Left ventricle myocardium inferior (tissue), 1 donor: ENCODE measurements at regions not wholly inside any gene's neighbourhood (a gene's known extent, or its start where the extent isn't known, plus 50 kb on each side); places are given as distances from the start of the nearest gene placed in this dataset.

Experiments
- DNase-seq: peaks from one replicate; pipeline ENCODE4 v3.0.0-alpha.2; 2020
- H3K27ac ChIP-seq: fragments of 200-600 bp; replicated peaks from 2 replicates; pipeline ENCODE4 v1.8.0; 2021
- H3K27me3 ChIP-seq: fragments of 200-600 bp; 2 replicates; pipeline ENCODE4 v1.8.0; 2021; ENCODE audit warnings: low read depth
- H3K36me3 ChIP-seq: fragments of 200-600 bp; 2 replicates; pipeline ENCODE4 v1.8.0; 2021
- H3K4me1 ChIP-seq: fragments of 200-600 bp; 2 replicates; pipeline ENCODE4 v1.8.0; 2021
- H3K4me3 ChIP-seq: fragments of 200-600 bp; 2 replicates; pipeline ENCODE4 v1.8.0; 2021; ENCODE audit warnings: mild to moderate bottlenecking, moderate library complexity
- H3K9me3 ChIP-seq: fragments of 200-600 bp; replicated peaks from 2 replicates; pipeline ENCODE4 v1.8.0; 2021
- intact Hi-C: fragments of 100-400 bp; cut with micrococcal nuclease; formaldehyde crosslinking; loops from one replicate; pipeline ENCODE4 v1.11.0; 2022
- TF ChIP-seq, protein P1 (sequence below): fragments of 200-600 bp; IDR thresholded peaks from 2 replicates; pipeline ENCODE4 v1.8.0; 2021; ENCODE audit warnings: antibody characterized with exemption, mild to moderate bottlenecking, borderline replicate concordance
- donor health status: DM: no; HTN: yes; CAD: no; lungs with severe emphysema.

DNA sequence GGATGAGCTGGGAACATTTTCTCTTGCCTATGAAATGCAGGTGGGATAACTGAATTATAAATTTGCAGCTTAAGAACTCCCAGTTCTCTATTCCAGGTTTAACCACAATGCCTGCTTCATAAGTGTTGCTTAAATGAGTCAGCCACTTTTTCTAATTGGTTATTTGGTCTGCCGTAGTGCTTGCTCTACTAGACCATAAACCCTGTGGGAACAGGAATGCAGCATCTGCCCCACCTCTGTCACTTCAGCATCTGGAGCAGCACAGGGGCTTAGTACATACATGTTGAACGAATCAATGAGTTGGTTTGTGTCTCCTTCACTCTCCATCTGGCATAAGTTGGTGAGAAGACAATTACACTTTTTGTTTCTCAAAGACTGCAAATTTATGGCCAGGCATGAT lies 95.2 kb upstream of the PTER start:
- TF ChIP-seq, protein P1, sequence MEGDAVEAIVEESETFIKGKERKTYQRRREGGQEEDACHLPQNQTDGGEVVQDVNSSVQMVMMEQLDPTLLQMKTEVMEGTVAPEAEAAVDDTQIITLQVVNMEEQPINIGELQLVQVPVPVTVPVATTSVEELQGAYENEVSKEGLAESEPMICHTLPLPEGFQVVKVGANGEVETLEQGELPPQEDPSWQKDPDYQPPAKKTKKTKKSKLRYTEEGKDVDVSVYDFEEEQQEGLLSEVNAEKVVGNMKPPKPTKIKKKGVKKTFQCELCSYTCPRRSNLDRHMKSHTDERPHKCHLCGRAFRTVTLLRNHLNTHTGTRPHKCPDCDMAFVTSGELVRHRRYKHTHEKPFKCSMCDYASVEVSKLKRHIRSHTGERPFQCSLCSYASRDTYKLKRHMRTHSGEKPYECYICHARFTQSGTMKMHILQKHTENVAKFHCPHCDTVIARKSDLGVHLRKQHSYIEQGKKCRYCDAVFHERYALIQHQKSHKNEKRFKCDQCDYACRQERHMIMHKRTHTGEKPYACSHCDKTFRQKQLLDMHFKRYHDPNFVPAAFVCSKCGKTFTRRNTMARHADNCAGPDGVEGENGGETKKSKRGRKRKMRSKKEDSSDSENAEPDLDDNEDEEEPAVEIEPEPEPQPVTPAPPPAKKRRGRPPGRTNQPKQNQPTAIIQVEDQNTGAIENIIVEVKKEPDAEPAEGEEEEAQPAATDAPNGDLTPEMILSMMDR, result no peak
- H3K36me3 ChIP-seq, result no peaks in the 10 kb centered on the region
- H3K27me3 ChIP-seq, result no peaks in the 10 kb centered on the region
- H3K4me1 ChIP-seq, result no peaks in the 10 kb centered on the region
- no peak overlapping the region for H3K27ac ChIP-seq
- intact Hi-C loops, result no loop called here
- no peaks in the 10 kb centered on the region for H3K9me3 ChIP-seq
- no peak overlapping the region for H3K4me3 ChIP-seq
- DNase-seq, result no peak

DNA sequence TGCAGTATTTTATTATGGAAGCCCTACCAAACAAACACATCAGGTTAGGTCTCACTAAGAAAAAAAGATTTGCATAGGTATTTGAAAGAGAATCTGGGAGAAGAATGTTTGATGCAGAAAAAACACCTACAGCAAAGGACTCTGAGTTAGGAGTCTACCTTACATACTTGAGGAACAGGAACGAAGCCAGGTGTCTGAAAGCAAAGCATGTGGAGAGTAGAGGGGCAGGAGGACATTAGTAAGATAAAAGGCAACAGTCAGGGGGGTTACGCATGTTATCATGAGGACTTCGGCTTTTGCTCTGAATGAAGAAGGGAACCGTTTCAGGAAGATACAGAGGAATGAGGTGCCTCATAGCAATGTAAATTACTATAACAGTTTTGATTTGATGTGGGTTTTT lies 87.9 kb upstream of the PTER start:
- H3K27ac ChIP-seq, result no peak overlapping the region
- intact Hi-C loops, result no loop called here
- H3K9me3 ChIP-seq, result peaks cover 4% of the 10 kb centered on the region
- no peaks in the 10 kb centered on the region for H3K36me3 ChIP-seq
- TF ChIP-seq, protein P1, result no peak
- peaks cover 6% of the 10 kb centered on the region for H3K27me3 ChIP-seq
- DNase-seq, result no peak
- H3K4me1 ChIP-seq, result no peaks in the 10 kb centered on the region
- H3K4me3 ChIP-seq, result no peak overlapping the region

DNA sequence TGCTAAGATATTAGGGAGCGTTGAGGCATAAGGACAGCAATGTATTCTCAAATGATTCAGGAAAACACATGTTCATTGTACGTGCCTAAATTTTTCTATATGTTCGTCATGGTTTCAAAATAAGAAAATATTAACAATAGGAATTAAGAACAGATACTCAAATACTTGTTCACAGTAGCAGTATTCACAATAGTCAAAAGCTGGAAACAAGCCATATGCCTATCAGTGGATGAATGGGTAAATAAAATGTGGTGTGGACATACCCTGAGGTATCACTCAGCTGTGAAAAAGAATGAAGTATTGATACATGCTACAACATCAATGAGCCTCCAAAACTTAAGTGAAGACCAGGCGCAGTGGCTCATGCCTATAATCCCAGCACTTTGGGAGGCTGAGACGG lies 84.7 kb upstream of the PTER start:
- no peak overlapping the region for H3K27ac ChIP-seq
- no peaks in the 10 kb centered on the region for H3K36me3 ChIP-seq
- H3K27me3 ChIP-seq, result peaks cover 6% of the 10 kb centered on the region
- intact Hi-C loops, result no loop called here
- H3K9me3 ChIP-seq, result peaks cover 4% of the 10 kb centered on the region
- TF ChIP-seq, protein P1, result no peak
- H3K4me1 ChIP-seq, result no peaks in the 10 kb centered on the region
- no peak for DNase-seq
- H3K4me3 ChIP-seq, result no peak overlapping the region

DNA sequence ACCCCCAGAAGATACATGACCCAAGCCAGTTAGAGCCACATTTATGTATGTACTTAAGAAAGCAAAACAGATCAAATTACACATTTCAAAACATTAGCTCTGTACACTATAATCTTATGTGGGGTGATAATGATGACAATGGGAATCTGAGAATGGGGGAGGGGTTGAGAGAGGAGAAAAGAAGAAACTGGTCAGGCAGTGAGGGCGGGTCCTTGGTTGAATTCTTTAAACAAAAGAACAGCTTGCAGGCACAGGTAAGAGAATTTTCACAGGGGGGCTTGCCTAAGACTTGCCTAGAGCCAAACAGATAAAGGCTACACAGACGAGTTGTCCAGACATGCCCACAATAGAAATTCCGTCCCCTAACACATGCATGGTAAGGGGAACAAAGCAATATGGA lies 76.8 kb upstream of the PTER start:
- Histone ChIP-seq H3K4me1 (no peaks in the 10 kb centered on the region), H3K9me3 (peaks cover 21% of the 10 kb centered on the region), H3K27ac (no peak overlapping the region), H3K27me3 (peaks cover 10% of the 10 kb centered on the region), H3K36me3 (no peaks in the 10 kb centered on the region), H3K4me3 (no peak overlapping the region)
- TF ChIP-seq, protein P1, result no peak
- no peak for DNase-seq
- intact Hi-C loops, result no loop called here

DNA sequence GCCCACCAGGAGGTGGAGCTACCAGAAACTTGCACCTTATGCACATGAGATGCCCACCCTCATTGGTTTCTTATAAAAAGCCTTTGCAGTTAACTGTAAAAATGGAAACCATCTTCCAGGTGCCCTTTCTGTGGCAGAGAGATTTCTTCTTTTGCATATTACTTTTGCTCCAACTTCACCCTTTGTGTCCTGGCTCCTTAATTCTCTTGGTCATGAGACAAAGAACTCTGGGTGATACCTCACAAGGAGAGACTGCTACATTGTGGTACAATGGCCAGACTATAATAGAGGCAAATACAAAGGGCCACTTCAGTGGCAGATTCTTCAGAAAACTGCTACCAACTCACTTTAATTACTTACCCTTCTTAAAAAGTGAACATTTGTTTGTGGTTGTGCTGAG lies 76.4 kb upstream of the PTER start:
- Histone ChIP-seq H3K36me3 (no peaks in the 10 kb centered on the region), H3K27ac (no peak overlapping the region), H3K4me3 (no peak overlapping the region), H3K9me3 (peaks cover 25% of the 10 kb centered on the region), H3K27me3 (peaks cover 10% of the 10 kb centered on the region), H3K4me1 (no peaks in the 10 kb centered on the region)
- DNase-seq, result no peak
- TF ChIP-seq, protein P1, result no peak
- intact Hi-C loops, result no loop called here

DNA sequence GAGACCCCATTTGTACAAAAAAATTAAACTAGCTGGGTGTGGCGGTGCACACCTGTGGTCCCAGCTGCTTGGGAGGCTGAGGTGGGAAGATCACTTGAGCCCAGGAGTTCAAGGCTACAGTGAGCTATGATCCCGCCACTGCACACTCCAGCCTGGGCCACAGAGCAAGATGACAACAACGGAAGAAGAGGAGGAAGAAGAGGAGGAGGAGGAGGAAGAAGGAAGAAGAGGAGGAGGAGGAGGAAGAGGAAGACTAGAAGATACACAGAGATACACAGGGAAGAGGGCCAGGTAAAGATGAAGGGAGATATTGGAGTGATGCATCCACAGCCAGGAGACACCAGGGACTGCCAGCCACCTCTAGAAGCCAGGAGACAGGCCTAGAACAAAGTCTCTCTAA lies 75.7 kb upstream of the PTER start:
- TF ChIP-seq, protein P1, result no peak
- peaks cover 29% of the 10 kb centered on the region for H3K9me3 ChIP-seq
- intact Hi-C loops, result no loop called here

More for the DNA sequence above, 75.7 kb upstream of the PTER start:
- DNase-seq, result no peak
- Histone ChIP-seq H3K36me3 (no peaks in the 10 kb centered on the region), H3K4me1 (no peaks in the 10 kb centered on the region), H3K27ac (no peak overlapping the region), H3K27me3 (peaks cover 10% of the 10 kb centered on the region), H3K4me3 (no peak overlapping the region)
